ENCODE measurements at regions not wholly inside any gene's neighbourhood (a gene's known extent, or its start where the extent isn't known, plus 50 kb on each side); places are given as distances from the start of the nearest gene placed in this dataset.
"Not testable (repeated sequence)": the region's sequence is repeated elsewhere in the genome, so short reads cannot be mapped to it uniquely, and the experiment has no call there.

DNA sequence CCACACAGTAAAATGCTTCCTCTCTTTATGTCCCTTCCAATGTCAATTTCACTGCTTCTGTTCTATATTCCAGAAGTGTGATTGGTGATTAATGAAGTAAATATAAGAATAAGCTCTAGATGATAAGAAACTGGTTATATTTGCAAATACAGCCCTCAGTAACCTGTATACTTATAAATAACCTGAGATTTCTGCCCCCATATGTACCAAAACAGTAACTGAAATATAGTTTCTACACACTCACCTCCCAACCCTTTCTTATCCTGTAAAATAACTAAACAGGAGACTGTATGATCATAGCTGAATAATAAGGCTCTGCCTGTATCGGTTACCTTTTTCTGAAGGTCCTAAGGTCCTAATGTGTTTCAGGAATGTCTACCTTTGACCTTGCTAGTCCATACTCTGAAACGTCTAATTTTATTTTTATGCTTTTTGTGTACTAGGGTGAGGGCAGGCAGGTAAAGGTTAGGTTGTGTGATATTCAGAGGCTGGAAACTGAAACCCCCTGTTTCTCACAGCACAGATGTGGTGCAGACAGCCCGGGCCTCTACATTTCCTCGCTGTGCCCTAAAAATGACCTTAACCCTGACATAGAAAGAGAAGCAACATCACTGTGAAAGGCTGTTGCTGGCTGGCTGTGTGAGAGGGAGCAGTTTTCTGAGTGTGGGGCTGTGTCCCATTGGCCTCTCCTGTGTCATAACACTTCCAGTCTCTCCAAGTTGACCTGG lies 378.8 kb downstream of the CENPW start:
- ATAC-seq (no peak), DNase-seq (ENCODE audit: missing footprints) (no peak)
- intact Hi-C loops (cut with DNase I): no loop called here

DNA sequence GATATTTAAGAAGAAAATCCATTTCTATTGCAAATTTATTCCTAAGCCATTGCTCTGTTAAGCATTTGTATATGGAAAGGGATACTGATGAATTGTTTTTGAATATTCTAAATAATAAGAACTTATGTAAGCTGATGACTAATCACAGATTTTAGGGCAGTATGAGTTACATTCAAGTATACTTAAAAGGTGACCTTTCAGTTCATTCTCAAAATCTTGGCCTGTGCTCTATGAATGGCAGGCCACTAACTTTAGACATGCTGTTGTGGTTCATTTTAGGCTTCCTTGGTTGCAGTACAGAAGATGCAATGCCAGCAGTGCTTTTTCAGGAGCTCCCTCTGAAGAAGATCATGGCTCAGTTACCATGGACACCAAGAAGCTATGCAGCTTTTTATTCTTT lies 380.4 kb downstream of the CENPW start:
- no peak for ATAC-seq
- DNase-seq (ENCODE audit: missing footprints): no peak
- intact Hi-C loops (cut with DNase I): no loop called here

DNA sequence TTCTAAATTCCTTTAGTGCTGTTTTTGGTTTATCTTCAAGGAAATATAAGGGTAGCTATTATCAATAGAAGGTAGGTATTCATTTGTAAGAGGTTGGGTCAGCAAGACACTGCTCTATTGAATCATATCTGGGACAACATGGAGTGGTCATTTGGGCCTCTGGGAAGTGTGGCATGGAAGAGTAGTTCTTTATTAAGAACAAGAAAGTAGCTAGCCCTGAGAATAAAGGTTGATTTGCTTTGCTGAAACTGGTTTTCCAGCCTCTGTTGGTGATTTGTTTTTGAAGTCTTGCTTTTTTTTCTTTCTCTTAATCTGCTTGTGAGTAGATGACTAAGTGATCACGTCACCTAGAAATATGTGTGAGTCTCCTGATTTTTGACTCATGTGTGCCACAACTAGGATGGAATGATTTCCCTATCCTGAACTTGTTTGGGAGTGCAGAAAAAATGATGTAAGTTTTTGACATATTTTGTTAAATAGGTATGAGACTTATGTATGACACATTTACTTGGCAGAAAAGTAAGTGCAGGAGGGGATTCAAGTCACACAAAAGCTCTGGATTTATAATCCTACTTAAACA lies 381.8 kb downstream of the CENPW start:
- intact Hi-C loops (cut with DNase I): no loop called here
- ATAC-seq (no peak), DNase-seq (ENCODE audit: missing footprints) (no peak)

DNA sequence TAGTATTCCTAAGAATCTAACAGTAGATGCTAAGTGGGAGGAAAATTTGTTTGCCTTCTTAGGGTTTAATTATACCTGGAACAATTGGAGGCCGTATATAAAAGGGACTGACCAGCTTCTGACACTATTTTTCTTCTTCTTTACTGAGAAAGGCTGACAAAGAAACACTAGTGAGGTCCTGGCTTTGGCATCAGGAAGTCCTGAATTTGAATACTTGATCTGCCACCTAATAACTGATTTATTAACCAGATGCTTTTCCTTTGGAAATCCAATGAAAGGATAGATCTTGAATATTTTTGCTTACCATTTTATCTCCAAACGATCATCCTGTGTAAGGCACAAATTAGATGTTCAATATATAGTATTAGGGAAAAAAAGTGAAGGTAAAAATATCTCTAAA lies 382.5 kb downstream of the CENPW start:
- intact Hi-C loops (cut with DNase I): no loop called here
- DNase-seq (ENCODE audit: missing footprints): no peak
- ATAC-seq: no peak

DNA sequence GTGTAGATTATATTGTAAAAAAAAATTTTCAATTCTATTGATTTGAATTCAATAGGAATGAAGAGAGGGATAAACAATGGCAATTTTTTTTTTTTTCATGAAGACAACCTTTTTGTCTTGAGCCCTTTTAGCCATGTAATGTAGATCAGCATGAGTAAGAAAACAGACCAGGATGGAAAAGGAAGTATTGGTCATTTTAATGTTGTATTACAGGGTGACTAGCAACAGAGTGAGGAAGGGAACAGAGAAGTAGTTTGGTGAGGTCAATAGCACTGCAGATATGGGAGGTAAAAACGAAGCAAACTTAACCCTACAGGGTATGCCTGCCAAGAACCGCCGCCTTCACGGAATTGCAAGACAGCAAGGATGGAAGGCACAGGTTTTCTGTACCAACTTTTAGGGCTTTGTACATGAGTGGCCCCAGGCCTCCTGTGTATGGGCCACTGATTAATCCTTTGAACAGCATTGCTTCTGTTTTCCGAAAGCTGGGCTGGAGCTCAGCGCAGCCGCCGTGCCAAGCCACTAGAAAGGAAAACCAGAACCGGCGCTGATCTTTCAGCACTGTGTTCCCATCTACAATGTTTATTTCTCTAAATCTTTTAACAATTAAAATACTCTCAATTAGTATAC lies 383.7 kb downstream of the CENPW start:
- no peak for DNase-seq (ENCODE audit: missing footprints)
- intact Hi-C loops (cut with DNase I): no loop called here
- ATAC-seq: no peak

DNA sequence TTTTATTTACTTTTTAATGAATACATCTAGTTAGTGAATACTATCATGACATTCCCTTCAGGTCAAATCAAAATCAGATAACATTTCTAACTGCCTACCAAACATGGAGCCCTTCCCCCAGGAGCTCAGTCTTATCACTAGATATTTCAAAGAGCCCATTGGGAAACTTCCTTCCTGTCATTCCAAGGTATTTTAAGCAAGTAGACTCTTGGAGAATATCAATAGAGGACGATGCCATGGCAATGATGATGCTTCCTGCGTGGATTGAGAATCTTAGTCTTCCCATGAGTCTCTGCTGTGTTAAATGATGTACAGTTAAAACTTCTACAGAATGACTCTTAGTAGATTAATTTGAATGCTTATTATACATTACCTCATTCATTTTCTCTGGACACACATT lies 384.9 kb downstream of the CENPW start:
- no peak for DNase-seq (ENCODE audit: missing footprints)
- intact Hi-C loops (cut with DNase I): no loop called here
- no peak for ATAC-seq

DNA sequence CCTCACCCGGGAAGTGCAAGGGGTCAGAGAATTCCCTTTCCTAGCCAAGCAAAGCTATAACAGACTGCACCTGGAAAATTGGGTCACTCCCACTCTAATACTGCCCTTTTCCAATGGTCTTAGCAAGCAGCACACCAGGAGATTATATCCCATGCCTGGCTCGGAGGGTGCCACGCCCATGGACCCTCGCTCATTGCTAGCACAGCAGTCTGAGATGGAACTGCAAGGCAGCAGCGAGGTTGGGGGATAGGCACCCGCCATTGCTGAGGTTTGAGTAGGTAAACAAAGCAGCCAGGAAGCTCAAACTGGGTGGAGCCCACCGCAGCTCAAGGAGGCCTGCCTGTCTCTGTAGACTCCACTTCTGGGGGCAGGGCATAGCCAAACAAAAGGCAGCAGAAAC lies 386.5 kb downstream of the CENPW start:
- ATAC-seq; DNase-seq (ENCODE audit: missing footprints); intact Hi-C loops (cut with DNase I): not testable (repeated sequence)

DNA sequence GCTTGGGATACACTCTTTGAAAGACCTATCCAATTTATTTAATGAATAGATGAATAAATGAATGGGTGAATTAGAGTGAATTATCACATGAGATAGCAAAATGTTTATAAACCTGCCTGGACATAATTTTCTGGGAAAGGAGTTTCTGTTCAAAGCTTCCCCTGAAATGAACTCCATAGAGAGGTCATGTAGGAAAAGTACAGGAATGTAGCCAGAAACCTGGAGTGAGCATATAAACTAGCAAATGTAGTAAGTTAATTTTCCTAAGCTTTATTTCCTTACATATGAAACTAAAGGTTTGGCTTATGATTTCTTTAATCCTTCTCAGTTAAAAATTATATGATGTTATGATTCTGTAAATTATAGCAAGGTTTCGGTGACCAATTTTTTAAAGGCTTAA lies 380.3 kb upstream of the RSPO3 start:
- ATAC-seq: no peak
- intact Hi-C loops (cut with DNase I): no loop called here
- DNase-seq (ENCODE audit: missing footprints): no peak

DNA sequence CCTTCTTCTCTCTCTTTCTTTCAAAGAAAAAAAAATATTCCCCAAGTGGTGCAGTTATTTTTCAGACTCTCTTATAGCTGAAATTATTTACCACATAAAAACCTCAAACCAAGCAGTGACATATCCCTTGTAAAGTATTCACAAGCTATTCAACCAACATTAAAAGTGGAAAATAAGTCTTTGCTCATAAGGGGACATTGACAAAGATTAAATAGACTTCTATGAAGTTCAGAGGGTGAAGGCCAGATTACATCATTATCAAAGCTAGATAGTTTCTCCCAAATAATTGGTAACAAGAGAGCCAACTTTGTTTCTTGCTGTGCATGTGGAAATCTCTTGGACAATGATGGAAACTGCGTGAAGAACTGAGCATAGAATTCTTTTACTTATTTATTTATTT lies 379.8 kb upstream of the RSPO3 start:
- DNase-seq (ENCODE audit: missing footprints) (no peak), ATAC-seq (no peak)
- intact Hi-C loops (cut with DNase I): no loop called here

DNA sequence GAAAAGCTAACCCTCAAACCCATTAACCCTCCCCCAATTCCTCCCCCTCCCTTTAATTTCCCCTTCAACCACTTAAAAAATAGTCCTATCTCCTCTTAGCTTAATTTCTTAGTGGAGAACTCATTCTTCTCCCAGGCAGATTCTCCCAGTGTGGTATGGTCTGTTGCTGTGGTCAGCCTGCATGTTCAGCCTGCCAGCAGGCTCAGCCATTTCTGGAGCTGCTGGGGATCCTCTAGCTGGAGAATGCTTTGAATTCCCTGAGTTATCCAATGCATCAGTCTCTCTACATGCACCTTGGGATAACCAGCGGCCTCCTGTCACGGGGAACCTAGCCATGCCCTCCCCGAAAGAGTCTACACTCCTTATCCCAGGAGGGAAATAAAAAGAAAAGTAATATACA lies 375.4 kb upstream of the RSPO3 start:
- DNase-seq (ENCODE audit: missing footprints) (no peak), ATAC-seq (no peak)
- intact Hi-C loops (cut with DNase I): no loop called here

DNA sequence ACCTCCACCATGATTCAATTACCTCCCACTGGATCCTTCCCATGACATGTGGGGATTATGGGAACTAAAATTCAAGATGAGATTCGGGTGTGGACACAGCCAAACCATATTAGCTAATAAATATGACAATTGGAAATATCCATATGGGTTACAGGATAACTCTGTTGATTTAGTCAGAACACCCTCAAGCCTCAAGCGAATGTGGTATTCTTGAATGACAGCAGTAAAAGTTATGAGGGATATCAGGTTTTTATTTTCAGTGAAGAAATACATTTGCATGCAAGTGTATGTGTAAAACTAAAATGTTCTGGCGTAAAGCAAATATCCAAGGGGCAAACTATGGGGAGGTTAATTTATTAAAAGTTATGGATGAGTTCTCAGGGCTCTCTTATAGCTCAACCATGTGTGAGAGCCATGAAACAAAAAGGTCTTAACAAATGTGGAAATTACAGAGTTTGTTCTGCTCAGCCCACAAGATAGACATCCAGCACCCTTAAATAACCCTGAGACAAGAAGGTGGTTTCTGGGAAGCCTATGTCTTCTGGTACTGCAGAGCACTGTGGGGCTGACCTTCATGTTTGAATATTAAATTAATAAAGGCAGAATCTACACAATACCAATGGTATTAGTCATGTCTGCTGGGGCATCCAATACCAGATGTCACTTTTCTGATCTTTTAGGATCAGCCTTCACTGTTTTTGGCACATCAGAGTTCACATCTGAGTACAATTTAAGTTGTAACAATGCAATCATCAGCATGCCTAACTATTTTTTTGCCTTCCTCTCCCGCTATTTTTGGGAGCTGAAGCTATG lies 370.5 kb upstream of the RSPO3 start:
- DNase-seq (ENCODE audit: missing footprints) (no peak), ATAC-seq (no peak)
- intact Hi-C loops (cut with DNase I): no loop called here

DNA sequence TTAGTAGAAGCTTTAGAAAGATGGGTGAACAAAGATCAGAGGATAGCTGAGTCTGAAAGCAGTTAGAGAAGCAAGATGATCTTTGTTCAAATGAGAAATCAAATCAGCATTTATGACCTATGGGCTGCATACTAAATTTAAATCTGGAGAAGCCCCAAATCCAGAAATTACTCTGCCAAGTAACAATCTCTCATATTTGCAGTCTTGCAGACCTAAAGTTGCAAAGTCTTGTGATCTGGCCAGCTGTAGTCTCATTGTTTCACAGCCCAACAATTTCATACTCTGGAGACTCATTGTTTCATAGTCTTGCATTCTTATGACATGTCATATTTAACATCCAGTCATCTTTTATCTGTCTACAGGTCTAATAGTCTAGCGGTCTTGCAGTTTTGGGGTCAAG lies 364.9 kb upstream of the RSPO3 start:
- ATAC-seq (no peak), DNase-seq (ENCODE audit: missing footprints) (no peak)
- intact Hi-C loops (cut with DNase I): no loop called here

DNA sequence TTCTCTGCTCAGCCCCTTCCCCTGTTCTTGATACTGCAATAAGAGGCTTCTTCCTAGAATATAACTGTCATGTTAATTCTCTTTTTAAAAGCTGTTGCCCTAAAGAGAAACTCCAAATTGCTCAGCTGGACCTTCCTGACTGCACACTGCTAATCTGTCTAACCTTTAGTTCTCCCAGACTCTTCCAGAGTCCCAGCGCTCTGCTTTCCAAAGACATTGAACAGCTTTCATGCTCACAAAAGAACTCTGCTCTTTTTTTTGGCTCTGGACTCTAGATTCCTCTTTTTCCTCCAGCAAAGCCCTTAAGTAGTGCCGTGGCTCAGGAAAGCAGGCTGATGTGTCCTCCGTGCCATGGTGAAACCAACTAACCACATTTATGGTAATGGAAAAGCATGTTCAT lies 356.6 kb upstream of the RSPO3 start:
- ATAC-seq: peak; percentile 72
- no peak for DNase-seq (ENCODE audit: missing footprints)
- intact Hi-C loops (cut with DNase I): no loop called here

DNA sequence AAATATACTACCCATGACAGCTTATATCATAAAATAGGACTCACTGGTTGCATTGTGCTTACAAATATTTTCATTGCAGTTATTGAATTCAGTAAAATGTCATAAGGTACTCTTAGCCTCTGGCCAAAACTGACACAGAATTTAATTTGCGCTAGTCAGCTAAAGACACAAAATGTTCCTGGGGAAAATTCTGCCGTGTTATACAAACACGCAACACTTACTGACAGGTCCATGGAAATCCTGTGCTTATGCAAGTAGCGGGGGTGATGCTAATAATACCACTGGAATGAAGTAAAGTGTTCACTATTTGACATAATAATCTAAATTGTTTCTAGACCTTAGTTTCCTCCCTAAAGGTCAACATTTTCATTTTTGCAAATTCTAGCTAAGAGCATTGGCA lies 354.4 kb upstream of the RSPO3 start:
- ATAC-seq (peak; percentile 77), DNase-seq (ENCODE audit: missing footprints) (no peak)
- intact Hi-C loops (cut with DNase I): no loop called here

DNA sequence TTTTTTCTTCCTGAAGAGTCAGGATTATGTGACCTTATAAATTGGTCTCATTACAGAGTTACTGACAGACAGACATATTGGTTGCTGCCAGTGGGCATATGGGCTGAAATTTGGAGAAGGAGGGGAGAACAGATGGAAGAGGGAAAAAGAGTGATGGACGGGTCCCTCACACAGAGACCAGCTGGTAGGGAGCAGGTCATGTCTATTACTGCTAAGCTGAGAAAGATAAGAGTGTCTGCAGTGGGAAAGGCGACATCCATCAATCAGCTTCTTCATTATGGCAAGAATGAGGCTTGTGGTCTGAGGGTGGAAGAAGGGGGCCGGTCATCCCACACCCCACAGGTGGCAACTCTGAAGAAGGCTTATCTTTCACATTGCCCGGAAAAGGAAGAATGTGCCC lies 353.8 kb upstream of the RSPO3 start:
- intact Hi-C loops (cut with DNase I): no loop called here
- ATAC-seq (no peak), DNase-seq (ENCODE audit: missing footprints) (no peak)

DNA sequence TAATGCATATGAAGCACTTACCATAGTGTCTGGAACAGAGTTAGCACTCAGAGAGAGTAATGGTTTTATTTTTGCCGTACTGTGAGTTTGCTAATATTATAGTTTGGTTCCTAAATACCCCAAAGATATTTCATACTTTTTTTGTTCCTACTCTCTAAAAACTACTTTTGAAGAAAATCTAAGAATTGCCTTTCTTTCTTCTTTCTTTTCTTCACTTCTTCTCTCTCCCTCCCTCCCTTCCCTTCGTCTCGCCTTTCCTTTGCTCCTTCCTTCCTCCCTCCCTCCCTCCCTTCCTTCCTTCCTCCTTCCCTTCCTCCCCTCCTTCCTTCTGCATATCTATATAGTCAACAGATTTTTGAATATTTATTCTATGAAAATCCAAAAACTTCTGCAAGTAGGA lies 351.7 kb upstream of the RSPO3 start:
- no peak for ATAC-seq
- intact Hi-C loops (cut with DNase I): no loop called here
- no peak for DNase-seq (ENCODE audit: missing footprints)

DNA sequence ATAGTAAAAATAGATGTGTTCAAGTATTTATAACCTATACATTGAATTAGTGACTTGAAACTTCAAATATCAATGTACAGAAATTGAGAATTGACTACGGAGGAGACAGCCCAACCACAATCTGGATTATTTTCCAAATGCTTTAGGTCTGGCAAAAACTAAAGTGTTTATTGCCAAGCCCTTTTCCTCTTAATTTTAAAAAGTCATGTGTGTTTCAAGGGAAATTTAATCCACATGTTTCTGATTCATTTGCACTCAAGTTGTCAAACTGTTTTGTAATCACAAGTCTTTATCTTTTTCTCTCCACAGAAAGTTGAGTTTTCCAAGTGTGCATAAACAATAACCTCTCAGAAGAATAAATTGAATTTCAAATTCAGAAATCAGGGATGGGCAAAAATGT lies 350.8 kb upstream of the RSPO3 start:
- DNase-seq (ENCODE audit: missing footprints) (no peak), ATAC-seq (no peak)
- intact Hi-C loops (cut with DNase I): no loop called here

DNA sequence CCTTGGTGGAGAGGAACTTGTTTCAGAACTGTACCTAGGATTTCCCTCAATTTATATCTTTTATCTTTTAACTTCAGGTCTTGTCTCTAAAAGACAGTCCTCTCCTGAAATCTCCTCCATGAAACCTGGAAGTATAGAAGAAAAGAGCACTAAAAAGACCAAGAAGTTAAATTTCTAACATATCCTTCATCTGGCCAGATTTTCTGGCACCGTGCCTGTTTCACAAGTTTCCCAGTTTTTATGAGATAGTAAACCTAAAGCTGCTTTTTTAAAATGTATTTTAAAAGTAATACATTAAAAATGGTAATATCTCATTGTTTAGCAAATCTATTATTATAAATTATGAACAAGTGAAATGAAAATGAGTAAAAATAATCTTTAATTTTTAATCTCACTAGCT lies 348.3 kb upstream of the RSPO3 start:
- ATAC-seq: no peak
- intact Hi-C loops (cut with DNase I): no loop called here
- DNase-seq (ENCODE audit: missing footprints): no peak

DNA sequence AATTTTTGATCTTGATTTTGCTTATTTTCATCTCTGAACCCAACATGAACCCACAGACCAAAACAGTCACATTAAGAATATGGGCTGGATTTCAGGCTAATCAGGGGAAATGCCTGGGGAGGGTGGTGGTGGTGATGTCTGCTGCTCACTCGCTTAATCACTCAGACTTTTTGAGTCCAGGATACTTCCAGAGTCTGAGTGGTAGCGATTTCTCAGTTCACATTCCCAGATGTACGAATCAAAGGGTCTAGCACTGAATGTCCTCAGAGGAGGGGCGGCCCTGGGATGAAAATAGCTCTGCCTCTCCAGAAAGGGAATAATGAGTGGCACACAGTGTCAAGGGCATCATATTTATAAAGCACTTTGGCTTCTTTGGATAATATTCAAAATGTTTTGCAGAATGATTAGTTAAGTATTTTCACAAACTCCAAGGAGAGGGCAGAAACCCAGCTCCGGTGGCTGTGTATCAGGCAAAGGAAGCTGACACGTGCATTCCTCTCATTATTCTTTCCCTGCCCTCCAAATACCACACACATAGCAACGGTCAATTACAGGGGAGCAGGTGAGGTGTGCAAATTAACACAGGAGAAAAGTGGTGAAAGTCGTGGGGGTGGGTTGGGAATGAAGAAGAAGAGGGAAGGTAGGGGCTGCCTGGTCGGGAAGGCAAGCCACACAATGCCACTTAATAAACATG lies 345.2 kb upstream of the RSPO3 start:
- DNase-seq (ENCODE audit: missing footprints): peak; percentile 45
- ATAC-seq: peak; percentile 92
- intact Hi-C loops (cut with DNase I): no loop called here

All from Right ventricle myocardium inferior (tissue), 1 donor.